GM19239 (cell line): ENCODE measurements at regions not wholly inside any gene's neighbourhood (a gene's known extent, or its start where the extent isn't known, plus 50 kb on each side); places are given as distances from the start of the nearest gene placed in this dataset.
"Not testable (repeated sequence)": the region's sequence is repeated elsewhere in the genome, so short reads cannot be mapped to it uniquely, and the experiment has no call there.

Experiments
- DNase-seq: peaks from one replicate; pipeline ENCODE4 v3.0.0; 2011; ENCODE audit warnings: low spot score; ENCODE audit not compliant: insufficient read length
- FAIRE-seq: peaks from 2 replicates; lab custom pipeline; 2011; peaks lifted over from hg19 to GRCh38; lab: Jason Lieb, UNC

DNA sequence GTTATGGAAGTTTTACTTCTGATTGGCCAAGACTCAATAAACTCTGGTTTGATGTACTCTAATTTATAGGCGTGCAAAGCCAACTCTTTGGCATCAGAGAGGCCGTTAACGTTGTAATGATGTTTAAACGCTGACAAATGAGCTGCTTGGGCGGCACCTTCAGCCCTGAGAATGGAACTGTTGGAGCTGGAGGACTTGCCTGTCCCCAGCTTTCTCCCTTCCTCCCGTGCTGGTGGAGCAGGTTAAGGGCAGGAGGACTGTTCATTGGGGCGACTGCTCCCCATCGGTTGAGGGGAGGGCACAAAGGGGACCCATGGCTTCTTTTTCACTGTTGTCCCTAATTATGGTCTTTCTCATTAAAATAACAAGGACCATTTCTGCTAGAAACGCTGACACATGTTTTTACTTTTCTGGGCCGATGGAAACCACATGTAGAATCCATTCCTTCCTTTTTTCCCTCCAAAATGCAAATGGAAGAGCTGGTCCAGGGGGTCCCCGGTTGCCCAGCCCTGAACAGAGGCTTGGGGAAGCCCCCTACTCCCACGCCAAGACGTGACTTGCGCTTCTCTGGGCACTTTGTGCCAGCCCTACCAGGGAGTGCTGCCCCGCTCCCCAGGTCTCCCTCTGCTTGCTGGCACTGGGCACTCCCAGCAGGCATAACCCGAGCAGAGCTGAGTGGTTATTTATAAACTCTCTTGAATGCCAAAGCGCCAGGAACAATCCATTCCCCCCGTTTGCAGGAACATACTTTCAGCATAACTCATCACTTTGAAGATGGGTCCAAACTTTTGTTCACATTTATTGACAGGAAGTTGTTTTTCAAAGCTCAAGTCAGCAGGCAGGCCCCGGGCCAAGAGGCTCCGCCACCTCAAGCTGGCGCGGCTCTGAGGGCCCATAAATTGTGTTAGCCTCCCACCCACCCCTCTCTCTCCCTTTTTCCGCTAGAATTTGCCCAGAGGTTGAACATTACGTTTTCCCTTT lies 170.1 kb downstream of the ASB1 start:
- FAIRE-seq (no peak), DNase-seq (no peak)

DNA sequence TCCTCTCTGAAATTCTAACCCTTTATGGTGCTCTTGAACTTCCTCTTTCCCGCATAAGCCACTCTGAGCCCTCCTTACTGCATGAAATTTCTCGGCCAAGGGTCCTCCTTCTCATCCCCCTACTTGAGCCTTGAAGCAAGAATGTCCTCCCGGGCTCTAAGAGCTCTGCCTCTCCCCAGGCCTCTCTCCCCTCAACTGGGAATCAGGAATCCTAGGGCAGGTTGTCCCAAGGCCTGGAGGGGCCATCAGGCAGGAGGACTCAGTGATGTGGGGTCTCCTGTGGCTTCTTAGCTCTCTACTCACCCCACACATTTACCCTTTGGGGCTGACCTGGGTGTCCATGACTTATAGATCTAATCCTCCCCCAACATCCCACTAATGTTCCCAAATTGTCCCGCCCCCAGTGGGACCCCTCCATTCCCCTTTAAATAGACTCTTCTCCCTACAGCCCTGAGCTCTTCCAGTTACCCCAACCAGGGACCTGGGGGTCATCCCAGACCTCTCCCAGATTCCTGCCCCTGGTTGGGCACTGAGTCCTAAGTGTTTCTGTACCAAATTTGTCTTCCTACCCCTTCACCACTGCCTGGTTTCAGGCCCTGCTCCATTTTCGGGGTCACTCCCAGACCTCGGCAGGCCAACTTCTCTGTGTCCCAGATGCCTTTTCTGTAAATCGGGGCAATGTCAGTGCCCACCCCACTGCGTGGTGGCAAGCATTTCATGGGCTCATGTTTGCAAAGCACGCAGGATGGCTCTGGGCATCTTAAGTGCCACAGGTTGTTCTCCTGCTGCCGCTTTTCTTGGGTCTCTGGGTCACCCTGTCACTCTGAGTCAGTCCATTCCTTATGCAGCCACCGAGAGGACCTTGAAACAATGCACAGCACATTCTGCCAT lies 171.2 kb downstream of the ASB1 start:
- FAIRE-seq (no peak), DNase-seq (no peak)

DNA sequence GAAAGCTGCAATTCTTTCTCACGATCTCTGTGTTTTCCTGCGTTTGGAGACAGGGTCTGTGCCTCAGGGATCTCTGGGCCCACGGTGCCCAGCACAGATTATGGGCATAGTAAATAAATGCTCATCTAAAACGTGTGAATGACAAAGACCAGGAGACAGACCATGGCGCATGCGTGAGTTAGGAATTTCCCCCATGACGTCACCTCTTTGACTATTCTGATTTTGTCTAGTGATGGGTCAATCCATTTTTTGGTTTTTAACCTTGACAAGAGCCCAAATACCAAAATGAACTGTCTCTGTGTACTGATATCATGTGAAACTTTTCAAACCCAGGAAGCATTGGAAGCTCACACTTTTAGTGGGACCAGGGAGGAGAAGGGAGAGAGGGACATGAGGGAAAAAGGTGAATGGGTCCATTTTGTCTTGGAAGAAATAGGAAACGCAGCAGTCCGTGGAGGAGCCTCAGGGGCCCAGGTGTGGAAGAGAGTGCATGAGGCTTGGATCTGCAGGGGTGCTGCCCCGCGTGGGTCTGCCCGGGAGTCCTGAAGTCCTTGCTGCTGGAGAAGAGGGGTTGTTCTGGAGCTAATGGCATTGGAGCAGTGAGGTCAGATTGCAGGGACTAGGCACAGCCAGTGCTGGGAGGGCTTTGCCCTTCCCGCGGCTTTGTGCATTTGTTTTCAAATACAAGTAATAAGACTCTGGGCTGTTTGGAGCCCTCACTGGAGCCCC lies 172.2 kb downstream of the ASB1 start:
- no peak for FAIRE-seq

DNA sequence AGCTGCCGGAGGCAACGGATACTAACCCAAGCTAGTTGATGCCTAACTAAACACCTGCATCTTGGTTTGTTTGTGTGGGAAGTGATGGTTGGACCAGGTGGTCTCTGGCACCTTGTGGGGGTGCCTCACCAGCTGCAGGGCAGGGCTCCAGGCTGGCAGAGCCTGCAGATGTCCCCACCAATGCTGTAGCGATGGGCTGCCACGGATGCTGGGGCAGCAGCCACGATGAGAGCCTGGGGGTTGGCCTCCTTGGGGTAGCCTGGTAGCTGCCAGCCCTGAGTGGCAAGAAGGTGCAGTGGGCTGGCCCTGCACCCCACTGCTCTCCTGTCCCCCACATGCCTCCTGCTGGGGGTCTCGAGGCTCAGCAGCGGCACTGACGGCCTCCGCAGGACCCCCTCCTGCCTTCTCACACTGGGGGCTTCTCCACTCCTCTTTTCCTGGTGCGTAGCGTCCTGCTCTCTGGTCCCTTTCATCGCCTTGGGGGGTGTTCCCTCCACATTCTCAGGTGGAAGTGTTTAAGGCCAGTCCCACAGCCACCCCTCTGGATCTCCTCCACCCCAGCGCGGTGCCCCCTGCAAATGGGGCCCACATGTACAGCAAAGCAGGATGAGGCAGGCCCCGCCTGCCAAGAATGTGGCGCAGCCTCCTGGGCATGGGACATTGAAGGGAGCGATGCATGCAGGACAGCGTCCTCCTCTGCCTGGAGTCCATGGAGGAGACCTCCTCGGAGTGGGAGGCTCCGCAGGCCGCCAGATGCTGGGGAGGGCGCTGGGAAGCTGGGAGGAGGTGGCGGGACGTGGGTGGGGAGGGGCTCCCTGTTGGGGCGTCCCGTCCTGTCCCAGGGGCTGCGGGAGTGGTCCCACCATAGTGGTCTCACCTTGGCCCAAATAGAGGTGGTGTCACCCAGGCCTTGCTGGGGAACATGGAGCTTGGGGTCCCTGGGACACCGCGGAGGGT lies 173.1 kb downstream of the ASB1 start:
- DNase-seq, result no peak

More for the DNA sequence above, 172.2 kb downstream of the ASB1 start:
- no peak for DNase-seq

DNA sequence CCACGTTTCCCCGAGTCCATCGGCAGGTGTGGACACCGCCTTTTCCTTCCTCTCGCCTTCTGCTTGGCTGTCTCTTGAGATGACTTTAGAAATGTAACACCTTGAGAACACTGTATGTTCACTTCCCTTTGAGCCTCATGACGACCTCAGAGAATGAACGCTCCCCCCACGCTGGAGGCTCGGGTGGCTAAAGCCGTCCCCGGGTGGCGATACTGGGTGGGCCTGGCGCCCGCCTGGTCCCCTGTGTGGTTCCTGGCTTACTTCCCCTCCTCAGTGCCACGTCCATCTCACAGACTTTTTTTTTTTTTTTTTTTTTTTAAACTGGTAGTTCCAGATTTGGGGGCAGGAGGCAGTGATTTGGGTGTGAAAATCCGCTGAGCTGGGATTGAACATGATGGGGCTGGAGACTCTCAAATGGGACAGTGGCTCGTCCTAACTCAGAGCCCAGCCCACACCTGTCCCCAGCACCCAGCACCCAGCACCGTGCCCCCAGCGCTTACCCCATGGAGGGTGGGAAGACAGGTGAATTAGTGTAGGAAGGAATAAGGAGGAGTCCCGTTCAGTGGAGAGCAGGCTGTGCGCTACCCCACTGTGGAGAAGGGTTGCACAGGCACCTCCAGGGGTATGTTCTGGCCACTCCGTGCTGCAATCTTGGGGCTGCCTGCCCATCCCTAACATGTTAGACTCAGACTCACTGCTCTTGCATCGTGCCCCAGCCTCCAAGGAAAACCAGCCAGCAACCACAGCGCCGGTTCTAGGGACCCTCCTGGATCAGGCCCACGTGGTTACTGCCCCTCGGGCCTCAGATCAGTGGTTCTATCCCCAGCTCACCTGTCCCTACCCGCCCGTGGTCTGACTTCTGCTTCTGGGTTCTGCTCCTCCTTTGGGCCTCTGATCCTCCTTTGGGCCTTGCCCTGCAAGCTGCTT lies 174.0 kb downstream of the ASB1 start:
- FAIRE-seq, result no peak

More for the DNA sequence above, 173.1 kb downstream of the ASB1 start:
- no peak for FAIRE-seq

DNA sequence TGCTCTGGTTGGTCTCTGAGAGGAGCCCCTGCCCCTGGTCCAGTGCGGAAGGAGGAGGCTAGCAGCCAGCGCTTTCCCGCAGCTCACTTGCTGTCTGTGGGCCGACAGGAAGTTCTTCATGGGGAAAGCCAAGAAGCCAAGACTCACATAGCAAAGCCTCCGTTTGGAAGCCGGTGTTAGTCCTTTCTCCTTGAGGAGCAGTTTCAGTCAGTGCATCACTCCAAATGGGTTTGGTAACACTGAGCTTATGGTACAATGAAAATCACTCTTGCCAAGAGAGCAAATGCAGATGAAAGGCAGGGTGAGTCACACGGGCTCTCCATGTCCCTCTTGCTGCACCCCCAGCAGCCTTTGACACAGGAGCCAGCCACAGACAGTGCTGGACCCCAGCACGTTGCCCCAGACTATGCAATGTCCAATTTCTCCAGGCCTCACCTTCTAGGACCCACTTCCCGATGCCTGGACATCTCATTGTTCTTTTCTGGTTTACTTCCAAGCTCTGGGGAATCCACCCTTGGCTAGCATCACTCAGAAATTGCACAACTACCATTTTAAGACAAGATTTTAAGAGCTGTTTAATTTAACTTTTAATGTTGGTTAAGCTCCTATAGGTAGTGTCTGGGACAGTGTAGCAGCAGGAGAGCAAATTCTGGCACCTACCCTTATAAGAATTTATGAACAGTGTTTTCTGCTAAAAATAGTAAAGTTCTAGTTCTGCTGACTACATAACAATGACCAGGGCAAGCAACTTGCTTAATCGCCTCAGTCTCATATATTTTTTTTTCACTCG lies 174.9 kb downstream of the ASB1 start:
- FAIRE-seq (no peak), DNase-seq (no peak)

More for the DNA sequence above, 174.0 kb downstream of the ASB1 start:
- DNase-seq, result no peak

DNA sequence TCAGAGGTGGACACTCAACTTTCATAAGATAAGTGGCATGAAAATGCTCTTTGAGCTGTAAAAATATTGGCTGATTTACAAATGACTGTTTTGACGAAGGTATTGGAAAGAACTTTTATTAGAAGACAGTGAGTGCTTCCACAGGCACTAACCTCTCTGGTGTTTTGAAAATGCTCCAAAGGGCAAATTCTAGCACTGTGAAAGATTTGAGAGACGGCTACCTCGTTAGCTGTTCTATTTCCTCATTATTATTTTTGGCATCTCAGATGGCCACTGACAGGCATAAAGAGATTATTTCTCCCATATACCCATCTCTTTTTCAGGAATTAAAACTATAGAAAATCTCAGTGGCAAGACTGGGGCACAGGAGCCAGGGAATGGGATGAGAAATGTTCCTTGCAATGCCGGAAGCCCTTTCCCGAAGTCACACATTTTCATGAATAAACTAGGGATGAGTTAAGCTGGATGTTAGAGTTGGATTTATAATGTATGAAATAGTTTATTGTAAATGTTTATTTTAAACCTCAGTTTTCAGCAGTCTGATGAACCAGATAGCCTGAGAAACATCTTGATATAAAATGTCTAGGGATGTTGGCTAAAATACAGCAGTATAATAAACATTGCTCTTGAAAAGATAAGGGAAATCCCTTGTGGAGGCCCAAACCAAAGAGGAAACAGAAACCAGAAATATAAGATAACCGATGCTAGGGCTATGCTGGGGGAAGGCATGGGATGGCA lies 175.7 kb downstream of the ASB1 start:
- FAIRE-seq (no peak), DNase-seq (no peak)

DNA sequence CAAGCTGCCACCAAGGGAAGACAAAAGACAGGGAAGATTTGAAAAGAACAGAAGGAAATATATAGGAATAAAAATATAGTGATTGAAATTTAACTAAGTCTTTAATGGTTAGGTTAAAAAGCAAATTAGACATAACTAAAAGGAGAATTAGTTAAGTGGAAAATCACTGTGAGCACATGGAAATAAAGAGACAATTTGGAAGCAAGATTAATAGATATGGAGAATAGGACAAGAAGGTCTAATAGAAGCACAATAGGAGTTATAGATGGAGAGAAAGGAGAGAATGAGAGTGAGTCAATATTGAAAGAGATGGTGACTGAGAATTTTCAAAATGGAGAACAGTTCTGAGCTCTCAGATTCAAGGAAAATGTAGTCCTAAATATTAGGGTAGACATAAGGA lies 176.9 kb downstream of the ASB1 start:
- FAIRE-seq (no peak), DNase-seq (no peak)

DNA sequence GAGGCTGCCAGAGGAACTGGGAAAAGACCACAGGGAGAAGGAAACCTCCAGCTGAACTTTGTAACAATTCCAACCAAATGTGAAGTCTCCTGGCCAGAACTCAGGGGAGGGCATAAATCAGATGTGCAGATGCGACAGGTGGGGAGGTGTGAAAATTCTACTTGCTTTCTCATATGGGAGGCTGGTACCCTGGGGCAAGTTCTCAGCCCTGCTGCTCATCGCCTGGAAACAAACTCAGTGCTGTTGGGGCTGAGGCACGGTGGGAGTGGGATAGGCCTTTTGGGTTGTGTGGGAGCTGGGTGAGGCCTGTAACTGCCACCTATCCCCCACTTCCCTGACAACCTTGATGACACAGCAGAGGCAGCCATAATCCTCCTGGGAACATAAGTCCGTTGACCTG lies 179.6 kb downstream of the ASB1 start:
- FAIRE-seq (no peak), DNase-seq (no peak)

DNA sequence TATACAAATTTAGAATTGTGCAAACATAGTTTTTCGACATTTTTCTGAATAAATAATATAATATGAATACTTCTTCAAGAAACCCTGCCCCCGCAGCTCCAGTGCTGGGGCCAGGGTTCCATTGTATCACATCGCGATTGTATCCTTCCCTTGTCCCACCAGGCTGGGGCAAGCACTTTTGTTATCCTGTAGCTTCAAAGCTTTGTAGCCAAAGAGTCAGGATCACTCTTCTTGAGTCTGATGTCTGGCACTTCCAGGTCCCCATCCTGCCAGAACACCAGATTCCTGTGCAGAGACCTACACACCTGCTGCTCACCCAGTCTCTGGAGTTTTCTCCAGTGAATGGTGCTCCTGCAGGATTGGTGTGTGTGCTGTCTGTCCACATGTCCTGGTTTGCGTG lies 186.9 kb downstream of the ASB1 start:
- no peak for DNase-seq
- no peak for FAIRE-seq

DNA sequence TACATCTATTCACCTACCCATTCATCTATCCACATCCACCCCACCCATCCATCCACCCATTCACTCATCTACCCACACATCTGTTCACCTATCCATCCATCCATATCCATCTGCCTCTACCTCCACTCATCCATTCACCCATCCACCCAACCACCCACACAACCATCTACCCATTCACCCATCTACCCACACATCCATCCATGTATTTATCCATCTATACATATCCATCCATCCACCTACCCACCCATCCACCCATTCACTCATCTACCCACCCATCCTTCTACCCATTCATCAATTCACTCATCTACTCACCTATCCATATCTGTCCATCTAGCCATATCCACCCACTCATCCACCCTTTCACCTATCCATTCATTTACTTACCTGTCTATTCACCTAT lies 187.6 kb downstream of the ASB1 start:
- DNase-seq, result no peak
- FAIRE-seq, result no peak

DNA sequence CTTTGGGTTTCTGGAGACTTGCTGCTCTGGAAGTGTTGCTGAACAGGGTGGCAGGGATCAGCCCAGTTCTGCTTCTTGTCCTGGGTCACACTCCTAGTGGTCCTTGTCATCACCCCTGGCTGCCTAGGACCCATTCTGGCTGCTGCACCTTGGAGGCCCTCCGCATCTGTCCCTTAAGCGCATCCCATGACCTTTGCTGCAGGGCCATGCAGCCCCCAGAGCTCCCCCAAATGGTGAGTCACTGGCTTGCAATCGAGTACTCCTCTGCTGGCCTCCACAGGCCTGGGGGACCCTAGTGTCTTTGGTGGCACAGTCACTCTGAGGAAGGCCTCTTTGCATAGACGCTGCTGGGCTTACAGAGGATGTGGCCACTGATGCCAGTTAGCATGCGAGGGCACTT lies 188.5 kb downstream of the ASB1 start:
- no peak for FAIRE-seq
- DNase-seq, result no peak

DNA sequence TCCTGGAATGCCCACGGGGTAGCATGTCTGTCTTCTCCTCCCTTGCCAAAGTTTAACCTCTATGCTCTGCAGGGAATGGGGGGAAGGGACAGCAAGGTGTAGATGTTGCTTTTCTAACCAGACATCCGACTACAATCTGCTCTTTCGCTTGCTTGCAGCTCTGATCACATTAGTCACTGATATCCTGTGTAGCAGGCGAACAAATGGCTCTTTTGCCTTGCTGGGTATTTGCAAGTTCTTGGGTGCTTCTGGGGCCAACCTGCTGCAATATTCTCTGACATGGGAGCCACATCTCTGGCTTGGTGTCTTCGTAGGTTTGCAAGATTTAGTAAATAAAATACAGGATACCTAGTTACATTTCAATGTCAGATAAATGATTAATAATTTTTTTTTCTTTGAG lies 190.0 kb downstream of the ASB1 start:
- no peak for FAIRE-seq
- DNase-seq, result no peak

DNA sequence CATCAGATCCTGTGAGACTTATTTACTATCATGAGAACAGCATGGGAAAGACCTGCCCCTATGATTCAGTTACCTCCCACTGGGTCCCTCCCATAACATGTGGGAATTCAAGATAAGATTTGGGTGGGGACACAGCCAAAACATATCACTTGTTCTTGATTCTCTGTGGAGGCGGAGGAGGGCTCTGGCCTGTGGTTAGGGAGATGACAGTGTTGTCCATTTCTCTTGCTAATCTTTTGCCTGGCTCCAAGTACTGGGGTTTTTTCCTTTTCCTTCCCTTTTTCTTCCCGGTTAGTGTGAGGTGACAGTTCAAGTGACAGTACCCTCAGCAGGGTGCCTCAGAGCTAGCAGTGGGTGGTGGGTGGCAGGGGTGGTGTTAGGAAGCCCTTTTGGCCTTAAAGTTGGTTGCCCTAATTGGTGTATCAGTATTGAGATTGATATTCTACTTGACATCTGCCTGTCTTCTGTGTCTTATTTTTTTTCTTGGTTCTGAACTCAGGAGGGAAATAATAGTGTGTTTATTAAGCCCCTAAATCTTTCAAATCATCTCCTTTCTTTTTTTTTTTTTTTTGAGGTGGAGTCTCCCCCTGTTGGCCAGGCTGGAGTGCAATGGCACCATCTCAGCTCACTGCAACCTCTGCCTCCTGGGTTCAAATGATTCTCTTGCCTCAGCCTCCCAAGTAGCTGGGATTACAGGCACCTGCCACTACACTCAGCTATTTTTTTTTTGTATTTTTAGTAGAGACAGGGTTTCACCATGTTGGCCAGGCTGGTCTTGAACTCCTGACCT lies 192.0 kb downstream of the ASB1 start:
- not testable (repeated sequence) for FAIRE-seq, DNase-seq

DNA sequence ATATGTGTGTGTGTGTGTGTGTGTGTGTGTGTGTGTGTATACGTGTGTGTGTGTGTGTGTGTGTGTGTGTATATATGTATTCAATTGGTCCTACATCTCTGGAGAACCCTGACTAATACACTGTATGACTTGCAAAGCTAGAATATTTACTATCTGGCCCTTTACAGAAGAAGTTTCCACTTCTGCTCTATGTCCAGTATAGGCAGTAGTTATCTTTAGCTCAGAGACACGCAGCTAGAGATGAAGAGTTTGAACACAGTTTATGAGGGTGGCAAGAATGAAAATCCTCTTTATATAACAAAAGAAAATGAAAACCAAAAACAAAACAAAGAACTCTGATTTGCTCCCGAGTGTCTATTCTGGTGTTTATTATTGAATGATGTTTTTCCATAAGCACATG lies 201.2 kb downstream of the ASB1 start:
- no peak for FAIRE-seq
- DNase-seq, result no peak

DNA sequence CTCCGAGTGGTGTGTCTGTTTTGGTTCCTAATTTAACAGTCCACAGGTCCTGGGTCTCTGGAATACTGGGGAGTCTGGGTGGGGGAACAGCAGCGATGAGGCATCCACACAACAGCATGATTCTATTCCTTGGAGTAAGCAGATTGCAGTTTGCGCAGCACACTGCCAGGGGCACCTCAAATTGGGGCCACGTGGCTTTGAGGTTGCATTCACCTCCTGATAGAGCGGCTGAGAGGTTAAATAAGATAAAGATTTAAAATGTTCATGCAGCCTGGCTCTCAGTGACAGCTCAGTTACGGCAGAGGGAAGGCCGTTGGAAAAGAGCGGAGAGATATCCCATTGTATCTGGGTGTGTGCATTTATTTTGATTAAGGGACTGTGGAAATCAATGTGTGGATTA lies 202.3 kb downstream of the ASB1 start:
- FAIRE-seq, result no peak
- no peak for DNase-seq
